ENCODE measurements at regions not wholly inside any gene's neighbourhood (a gene's known extent, or its start where the extent isn't known, plus 50 kb on each side); places are given as distances from the start of the nearest gene placed in this dataset.
"Not testable (repeated sequence)": the region's sequence is repeated elsewhere in the genome, so short reads cannot be mapped to it uniquely, and the experiment has no call there.

DNA sequence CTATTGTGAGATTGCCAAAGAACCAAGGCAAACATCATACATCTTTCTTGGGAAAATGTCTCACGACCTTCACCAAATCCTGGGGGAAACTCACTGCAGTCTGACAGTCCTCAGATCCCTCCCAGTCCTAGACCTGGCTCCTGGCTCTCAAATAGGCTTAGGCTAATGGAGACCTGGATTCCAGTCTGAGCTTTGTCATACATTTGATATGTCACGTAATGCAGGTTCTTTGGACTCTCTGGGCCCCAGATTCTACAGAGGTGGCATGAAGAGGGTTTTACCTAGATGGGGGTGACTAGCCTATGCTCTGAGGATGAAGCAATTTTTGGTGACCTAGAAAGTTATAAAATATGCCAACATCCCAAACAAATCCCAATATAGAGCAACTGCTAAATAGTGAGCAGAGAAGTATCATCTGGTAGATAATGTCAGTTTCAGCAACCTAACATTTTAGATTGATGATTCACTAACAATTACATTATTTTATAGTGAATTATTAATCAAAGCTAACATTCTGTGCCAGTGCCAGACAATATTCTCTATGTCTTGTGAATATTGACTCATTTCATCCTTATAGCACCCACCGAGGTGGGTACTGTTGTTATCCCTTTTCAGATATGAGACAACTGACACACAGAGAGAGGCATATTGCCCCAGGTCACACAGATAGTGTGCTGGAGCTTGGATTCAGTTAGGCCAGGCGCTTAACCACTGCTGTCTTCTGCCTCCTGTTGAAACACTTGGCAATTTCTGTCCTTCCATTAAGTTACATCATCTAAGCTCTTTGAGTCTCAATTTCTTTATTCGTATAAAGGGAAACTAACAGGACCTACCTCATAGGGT, 195.4 kb upstream of the MAMLD1 start:
- no peak for DNase-seq

DNA sequence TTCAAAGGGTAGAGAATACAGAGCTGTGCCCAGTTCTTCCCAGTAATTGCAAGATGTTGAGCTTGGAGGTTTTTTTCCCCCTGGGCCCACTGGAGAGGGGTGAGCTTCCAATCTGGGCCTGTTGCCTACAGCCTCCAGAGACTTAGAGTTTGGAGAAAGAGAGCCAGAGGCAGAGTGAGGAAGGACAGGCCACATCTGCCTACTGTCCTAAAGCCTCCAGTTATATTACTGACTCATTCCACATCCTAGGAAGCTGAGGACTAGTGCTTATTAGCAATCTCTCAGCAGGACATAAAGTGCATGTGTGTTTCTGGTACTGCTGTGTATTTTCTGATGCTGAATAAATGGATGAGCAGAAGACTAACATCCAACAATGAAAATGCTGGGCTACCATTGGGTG, 181.0 kb upstream of the MAMLD1 start:
- no peak for DNase-seq

DNA sequence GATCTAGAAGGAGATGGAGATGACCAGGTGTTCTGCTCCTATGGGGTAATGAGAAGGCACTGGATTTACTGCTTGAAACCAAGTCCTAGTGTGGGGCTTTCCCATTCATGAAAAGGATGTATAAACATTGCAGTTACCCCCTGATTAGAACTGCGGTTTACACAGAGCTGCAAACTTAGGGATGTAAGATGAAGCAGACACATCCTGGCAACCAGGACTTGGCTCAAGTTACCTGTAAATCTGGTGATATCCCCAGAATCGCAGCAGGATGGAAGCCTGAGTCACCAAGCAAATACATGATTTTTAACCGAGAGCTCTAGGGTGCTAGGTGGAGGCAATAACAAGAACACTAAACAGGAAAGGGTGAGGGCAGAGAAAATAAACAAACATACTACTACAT, 178.6 kb upstream of the MAMLD1 start:
- no peak for DNase-seq

DNA sequence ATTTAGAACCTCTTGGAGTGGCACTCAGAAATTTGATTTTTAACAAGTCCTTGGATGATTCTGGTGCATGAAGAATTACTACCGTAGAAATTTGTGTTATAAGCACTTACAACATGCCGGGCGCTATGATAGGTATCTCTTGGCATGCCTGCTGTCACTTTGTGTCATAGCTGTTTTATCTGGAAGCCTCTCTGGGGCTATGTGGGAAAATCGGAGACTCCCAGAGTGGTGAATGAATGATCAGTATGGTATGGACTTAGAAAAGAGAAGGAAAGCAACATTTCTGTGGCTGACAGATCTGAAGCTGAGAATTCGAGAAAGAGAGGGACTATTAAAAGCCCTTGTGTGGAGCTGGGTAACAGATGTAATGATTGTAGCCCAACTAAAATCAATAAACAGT, 177.4 kb upstream of the MAMLD1 start:
- no peak for DNase-seq

DNA sequence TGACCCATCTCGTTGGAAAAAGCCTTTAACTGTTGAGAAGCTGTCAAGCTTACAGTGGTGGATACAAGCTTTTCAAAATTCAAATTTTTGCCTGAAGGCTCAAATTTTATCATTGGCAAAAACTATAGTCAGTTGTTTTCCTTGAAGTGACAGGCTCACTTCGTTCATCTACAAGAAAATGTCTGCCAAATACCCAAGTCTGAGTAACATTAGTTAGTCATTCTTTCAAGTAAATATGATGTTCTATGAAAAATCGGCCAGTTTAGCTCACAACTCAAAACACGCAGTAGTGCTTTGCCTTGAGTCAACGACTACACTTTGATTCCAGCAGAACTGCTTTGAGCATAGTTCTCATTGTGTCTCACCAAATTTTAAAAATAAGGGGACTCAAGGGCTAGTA, 170.3 kb upstream of the MAMLD1 start:
- no peak for DNase-seq

DNA sequence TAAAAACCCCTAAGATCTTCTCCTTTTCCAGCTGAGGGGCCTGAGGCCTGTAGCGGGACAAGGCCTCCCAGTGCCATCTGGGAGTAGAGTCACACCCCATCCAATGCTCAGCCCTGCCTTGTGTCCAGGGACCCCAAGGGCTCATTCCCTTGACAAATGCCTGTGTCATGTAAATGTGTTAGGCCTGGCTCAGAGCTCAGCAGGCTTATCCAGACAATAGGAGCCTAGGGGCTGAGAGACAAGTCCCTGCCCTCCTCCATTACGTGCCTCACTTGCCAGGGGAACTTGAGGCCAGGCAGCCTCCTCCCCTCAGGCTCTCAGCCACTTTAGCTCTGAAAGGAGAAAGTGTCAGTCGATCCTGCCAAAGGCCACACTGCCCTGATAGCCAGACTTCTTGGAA, 166.8 kb upstream of the MAMLD1 start:
- no peak for DNase-seq

DNA sequence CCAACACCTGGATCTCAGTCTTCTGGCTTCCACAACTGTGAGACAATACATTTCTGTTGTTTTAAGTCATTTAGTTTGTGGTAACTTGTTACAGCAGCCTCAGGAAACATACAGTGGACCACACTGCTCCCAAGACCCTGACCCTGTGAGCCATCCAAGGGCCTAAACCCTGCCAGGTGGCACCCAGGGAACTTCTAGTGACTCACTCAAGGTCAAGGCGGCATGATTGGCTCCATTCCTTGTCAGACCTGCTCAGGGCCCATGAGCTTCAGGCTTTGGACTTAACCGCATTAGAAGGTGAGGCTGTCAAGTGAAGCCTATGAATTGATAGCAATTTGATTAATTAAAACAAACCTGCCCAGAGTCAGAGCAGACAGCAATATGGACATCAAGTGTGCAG, 165.7 kb upstream of the MAMLD1 start:
- DNase-seq: no peak

DNA sequence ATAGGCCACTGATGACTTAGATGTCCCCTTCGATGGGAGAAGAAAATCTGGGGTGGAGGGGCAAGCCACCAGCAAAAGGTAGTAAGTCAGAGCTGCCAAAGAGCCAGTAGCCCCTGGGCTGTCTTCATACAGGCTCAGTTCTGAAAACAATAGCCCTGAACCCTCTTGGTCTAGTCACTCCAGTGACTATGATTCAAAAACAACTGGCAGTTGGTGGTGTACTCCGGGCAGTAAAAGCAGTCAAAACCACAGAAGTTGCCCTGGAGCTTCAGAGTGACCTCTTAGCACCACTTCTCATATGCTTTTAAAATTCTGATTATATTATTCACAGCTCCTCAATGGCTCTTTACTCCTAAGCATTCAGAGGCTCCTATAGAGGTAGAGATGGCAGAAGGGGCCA, 164.3 kb upstream of the MAMLD1 start:
- DNase-seq: no peak

DNA sequence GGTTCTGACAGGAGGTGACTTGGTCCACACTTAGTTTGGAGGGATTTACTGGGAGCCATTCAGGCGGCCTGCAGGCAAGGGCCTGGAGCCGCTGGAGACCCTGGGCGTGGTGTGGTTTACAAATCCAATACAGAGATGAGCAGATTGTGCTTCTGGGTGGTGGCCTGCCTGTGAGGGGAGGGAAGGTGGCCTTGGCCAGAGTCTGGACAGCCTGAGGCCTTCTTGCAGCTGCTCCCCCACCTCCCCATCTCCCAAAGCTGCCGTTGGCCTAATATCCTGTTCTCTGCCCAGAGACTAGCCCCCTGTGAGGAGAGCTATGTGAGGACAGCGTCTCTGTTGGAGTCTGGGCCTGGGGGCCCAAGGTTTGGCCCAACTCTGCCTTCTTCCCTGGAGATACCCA, 163.9 kb upstream of the MAMLD1 start:
- no peak for DNase-seq

DNA sequence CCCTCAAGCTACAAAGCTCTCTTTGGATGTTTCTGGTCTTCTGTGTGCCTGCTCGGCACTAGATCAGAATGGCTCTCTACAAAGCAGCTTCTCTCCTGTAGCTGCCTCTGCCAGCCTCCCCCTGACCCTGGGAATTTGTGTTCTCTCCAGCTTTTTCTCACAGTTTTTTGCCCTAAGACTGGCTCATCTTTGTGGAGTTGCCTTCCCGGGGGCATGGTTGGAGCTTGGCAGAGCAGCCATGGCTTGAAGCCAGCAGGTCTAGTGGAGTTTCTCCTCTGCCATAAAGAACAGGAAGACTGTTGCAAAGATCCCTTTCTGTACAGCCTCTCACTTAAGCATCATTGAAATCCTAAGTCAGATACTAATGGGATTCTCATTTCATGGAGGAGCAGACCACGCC, 163.3 kb upstream of the MAMLD1 start:
- no peak for DNase-seq

DNA sequence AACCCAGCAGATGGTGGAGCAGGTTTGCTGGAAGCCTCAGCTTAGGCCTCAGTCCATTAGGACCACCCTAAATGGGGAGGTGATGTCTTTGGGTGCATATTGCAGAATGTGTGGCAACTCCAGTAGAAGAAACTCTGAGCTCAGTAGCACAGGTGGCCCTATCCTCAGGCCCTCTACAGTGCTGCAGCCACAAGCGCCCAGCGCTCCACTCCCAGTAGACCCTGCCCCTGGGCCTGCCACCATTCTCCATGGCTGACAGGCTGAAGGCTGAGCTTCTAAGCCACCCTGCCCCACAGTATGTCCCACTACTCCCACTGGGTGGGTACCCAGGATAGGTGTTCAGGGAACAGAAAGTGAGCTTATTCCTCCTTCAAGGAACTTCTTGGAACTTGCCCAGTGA, 162.8 kb upstream of the MAMLD1 start:
- DNase-seq: no peak

DNA sequence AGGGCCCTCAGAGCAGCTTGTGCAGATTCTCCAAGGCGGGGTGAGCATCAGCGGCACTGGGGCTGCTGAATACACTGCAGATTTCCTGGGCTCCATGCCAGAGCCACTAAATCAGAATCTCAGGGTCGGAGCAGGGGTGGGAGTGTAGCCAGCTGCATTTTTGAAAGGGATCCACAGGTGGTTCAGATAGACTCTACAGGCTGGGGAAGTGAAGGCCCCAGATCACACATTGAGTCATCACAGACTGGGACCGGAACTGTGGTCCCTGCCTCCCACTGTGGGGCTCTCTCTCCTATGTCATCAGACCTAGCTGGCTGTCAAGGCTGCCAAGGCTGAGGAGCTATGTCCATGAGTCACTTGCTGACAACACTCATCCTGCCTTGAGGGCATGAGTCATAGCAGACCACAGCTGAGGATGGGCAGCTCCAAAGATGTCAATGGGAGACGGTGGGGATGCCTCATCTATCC, 162.3 kb upstream of the MAMLD1 start:
- peak; percentile 12 for DNase-seq

DNA sequence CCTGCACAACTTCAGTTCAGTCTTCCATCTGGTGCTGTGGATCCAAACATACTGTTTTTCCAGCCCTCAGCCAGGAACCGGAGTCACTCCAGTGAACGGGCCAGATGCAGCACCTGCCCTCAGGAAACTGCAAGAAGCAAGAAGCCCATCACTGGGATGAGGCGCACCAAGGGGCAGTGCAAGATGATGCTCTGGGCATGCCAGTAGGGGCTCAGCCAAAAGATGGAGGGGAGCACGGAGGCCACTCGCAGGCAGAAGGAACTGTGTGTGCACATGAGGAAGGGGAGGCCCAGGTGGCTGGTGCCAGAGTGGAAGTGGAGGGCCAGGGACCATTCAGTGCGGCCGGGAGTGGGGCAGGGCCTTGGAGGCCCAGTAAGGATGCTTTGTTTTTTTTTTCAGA, 161.7 kb upstream of the MAMLD1 start:
- no peak for DNase-seq

DNA sequence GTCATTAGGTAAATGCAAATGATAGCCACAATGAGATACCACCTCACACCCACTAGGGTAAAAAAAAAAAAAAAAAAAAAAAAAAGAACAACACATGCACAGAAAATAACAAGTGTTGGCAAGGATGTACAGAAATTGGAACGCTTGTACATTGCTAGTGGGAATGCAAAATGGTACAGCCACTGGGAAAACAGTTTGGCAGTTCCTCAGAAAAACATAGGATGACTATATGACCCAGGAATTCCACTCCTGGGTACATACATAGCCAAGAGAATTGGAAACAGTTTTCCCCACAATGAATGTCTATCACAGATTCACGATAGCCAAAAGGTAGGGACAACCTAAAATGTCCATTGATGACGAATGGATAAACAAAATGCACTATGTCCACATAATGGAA, 161.3 kb upstream of the MAMLD1 start:
- no peak for DNase-seq

DNA sequence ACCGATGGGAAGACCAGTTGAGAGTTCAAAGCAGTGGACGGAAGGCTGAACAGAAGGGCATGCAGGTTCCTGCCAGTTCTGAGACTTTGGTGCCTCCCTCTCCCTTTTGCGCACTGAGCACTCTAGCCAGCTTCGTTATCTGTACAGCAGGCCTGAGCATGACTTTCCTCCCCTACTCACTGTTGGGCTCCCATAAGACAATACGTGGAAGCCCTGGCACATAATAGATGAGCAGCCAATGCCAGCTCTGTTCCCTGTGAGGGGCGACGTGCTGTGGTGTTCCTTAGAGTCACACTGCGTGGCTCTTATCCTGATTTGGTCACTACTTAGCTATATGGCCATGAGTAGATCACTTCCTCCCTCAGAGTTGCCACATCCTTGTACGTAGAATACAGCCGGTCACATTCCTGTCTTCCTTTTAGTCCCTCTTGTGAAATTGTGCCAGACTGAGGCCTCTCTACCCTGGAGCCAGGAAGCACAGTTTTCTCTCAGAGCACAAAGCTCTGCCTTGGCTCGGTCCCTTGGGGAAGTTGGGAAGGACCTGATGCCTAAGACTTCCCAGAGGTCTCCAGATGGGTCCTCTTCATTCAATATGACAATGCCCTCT, 160.4 kb upstream of the MAMLD1 start:
- no peak for DNase-seq

DNA sequence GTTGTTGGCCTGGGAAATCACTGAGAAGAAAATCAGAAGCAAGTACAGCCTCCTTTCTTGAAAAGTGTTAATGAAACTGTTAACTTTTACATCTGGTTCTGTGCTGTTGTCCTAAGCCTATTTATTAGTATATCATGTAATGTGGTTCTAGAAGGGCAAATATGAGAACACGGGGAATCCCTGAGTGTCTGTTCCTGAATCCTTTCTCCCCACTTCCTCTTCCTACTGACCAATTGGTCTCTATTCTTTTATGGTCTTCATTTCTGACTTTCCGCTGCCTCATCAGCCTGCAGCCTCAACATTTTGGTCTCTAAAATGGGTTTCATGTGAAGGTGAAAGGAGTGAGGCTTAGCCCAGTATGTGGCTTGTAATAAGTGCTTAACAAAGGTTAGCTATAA, 159.9 kb upstream of the MAMLD1 start:
- no peak for DNase-seq

DNA sequence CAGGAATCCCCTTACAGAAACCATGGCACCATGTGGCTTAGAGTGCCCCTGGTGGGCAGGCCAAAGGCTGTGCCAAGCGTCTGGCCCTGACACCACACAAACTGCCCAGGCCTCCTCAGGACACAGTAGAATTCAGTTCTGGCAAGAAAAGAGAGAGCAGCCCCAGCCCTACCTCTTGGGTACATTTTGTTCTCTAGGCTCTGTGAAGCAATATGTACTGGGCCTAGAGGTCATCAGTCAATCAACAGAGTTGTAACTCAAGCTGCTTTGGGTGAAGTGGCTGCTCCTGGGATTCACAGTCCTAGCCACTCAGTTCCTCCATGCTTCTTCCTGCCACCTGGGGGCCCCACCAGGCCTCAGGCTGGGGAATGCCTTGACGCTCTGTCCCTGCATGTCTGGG, 158.1 kb upstream of the MAMLD1 start:
- DNase-seq: no peak

DNA sequence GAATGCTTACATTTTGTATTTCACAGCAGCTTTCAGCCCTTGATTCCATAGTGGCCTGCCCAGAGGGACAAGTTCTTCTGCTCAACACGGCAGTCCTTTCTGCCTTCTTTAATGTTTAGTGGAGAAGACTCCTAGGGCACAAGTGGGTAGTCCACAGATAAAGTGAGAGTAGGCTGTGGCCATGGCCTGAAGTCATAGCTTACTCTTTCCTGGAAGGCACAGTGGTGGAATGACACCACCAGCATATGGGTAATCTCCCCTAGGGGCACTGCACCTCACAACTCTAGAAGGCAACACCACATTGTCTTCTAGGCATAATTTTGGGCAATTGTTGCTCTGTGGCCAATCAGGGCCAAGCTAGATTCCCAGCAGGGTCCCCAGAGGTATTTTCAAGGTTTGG, 155.4 kb upstream of the MAMLD1 start:
- no peak for DNase-seq

DNA sequence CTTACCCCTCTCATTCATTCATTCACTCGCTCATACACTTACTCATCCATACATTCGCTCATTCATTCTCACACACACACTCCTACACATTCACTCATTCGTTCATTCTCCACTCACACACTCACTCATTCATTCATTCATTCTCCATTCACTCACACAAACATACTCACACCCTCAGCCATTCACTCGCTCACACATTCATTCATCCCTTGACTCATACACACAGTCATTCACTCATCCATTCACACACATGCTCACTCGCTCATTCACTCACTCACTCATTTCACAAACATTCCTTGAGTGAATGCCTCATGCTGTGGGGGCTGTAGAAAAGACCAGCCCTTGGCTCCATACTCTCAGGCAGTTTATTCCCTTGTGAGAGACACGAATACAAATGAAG, 151.1 kb upstream of the MAMLD1 start:
- DNase-seq: no peak

DNA sequence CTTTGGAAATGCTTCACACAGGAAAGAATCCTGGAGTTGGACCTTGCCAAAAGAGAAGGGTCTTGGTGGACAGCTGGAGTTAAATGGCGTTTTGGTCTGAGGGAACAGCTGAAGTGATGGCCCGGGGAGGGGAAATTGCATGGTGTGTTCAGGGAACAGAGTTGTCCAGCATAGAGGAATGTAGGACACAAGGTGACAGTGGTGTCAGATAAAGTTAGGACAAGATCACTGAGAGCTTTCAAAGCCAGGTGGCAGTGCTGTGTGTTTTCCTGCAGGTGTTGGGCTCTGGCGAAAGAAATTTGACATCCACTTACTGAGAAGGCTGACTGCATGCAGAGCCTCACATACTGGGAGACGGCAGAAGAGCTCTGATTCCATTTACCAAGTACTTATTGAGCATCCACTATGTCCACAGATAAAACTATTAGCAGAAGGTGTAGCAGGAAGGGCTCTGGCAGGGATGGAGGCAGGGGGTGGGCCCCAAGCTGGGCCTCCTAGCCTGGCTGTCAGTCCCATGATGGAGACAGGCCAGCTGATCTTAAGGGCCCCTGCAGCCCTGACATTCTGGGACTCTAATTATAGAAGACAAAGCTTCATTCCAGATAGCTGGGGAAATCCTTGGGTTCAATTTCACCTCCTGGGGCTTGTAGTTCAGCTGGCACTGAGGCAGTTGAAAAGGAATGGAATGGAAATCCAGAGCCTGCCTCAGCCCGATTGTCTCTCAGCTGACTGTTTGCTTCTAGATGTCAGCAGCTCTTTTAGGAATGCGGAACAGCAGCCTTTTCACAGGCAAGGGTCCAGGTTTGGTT, 150.2 kb upstream of the MAMLD1 start:
- no peak for DNase-seq

DNA sequence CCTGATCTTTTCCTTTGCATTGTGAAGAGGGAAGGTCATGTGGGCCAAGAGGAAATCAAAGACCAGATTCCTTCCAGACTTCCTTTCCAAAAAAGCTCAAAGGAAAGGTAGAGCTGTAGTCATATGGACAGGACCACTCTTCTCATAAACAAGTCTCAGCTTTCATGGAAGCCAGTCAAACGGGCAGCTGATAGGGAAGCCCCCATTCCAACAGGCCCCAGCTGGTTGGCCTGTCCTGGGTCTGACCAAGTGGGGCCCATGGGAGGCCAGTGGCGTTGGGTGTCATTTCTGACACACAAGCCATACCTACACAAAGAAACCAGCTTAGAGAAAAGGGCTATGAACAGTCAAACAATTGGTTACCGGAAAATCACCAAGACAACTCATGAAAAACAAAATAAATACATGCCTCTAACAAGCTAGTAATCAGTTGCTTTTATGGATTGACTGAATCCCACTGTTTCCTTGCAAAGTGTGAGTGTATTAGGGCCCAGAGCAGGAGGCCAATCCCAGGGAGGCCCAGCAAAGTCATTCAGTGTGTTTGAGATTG, 149.6 kb upstream of the MAMLD1 start:
- no peak for DNase-seq

DNA sequence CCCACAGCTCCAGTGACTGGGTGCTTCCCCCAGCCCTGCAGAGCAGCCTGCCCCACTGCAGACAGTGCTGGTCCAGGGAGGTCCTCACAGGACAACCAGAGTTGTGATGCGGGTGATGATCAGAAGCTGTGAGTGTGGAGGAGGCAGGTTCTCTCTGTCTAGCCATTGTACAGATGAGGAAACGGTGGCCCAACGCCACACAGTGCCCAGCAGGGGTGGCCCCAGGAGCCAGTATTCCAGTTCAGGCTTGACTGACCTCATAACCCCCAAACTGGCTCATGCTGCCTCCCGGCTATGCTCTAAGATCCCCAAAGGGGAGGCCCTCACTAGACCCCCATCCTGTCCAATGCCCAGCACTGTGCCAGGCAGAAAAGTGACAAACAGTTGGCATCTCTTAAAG, 147.1 kb upstream of the MAMLD1 start:
- not testable (repeated sequence) for DNase-seq

DNA sequence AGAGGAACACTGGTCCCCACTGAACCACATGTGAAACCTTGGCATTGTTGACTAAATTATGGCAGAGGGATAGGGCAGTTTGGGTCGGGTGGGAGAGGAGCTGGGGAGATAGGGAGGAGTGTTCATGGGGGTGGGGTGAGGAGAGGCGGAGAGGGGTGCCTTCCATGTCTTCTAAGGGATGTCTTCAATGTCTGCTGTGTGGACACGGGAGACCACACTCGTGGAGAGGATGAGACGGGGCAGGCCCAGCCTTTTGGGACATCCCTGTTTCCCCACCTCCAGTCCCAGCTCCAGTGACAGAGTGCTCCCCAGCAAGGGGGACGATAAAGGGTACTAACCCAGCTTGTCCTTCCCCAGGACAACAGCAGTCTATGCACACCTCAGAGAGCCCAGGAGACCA, 146.4 kb upstream of the MAMLD1 start:
- DNase-seq: no peak

DNA sequence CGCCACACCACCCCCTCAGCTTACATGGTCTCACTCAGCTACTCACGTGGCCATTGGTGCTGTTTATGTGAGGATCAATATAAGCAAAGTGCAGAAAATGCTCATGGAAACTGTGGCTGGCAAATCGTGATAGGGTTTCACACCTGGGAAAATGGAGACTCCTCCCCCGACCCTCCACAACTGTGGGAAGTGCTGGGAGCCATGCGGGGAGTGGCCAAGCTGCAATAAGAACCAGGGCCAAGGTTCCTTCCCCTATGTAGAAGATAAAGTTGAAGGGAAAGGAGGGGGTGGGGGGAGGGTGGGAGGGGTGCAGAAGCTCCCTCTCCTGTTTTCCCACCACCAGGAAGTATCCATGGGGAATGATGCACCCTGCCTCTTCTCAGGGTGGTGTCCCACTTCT, 145.5 kb upstream of the MAMLD1 start:
- no peak for DNase-seq
